Psoas muscle (tissue), 7 donors: ENCODE measurements at regions not wholly inside any gene's neighbourhood (a gene's known extent, or its start where the extent isn't known, plus 50 kb on each side); places are given as distances from the start of the nearest gene placed in this dataset.

Experiments
- ATAC-seq, 4 donors: fragments of 200-7000 bp; cut with Tn5 transposase; one replicate each; pipeline ENCODE4 v1.9.1; 2020; ENCODE audit warnings: moderate library complexity in 3 of 4, mild to moderate bottlenecking in 2 of 4
- DNase-seq, 2 donors: peaks; one replicate each; pipeline ENCODE4 v3.0.0-alpha.2; 2020
- H3K27ac ChIP-seq: fragments of 200-600 bp; one replicate; pipeline ENCODE4 v1.8.0; 2022
- H3K27me3 ChIP-seq, 3 donors: fragments of 200-600 bp in 1 of 3; one replicate each; pipeline versions ENCODE4 v1.6.1 to v1.8.0; 2013 to 2022; ENCODE audit warnings: low read length in 2 of 3, mild to moderate bottlenecking in 2 of 3, moderate library complexity in 1 of 3; ENCODE audit not compliant: insufficient read depth in 3 of 3
- H3K36me3 ChIP-seq, 2 donors: fragments of 200-600 bp in 1 of 2; one replicate each; pipeline versions ENCODE4 v1.6.1 to v1.8.0; 2013 to 2022; ENCODE audit warnings: low read depth in 1 of 2, mild to moderate bottlenecking in 1 of 2, moderate library complexity in 1 of 2; ENCODE audit not compliant: insufficient read depth in 1 of 2
- H3K4me1 ChIP-seq: fragments of 200-600 bp; one replicate; pipeline ENCODE4 v1.8.0; 2022
- H3K4me3 ChIP-seq: fragments of 200-600 bp; one replicate; pipeline ENCODE4 v1.8.0; 2022; ENCODE audit warnings: mild to moderate bottlenecking
- H3K9me3 ChIP-seq: fragments of 200-600 bp; one replicate; pipeline ENCODE4 v1.8.0; 2022
- WGBS, 3 donors: extraction: QIAGEN DNeasy Blood & Tissue Kit; methylation state at CpG; one replicate each; pipeline versions ENCODE4 v1.1.6 to v1.1.7; 2013; 5-methylcytosine and 5-hydroxymethylcytosine counted together
- intact Hi-C, 2 donors: fragments of 100-400 bp; cut with DNase I; formaldehyde crosslinking; loops; one replicate each; pipeline versions ENCODE4 v1.11.0 to v1.14.2; 2022
- TF ChIP-seq, protein P1 (sequence below): fragments of 200-600 bp; IDR thresholded peaks from one replicate; pipeline ENCODE4 v1.8.0; 2022; ENCODE audit warnings: antibody characterized with exemption
- donor health status: healthy with polysubstance abuse.
- donor health status: DM: no; HTN: no; CAD: no; lungs with moderate emphysema.
- donor health status: Bipolar disorder and iron deficiency.
- donor health status: healthy.
- donor health status: DM: yes; HTN: yes; CAD: no.
- donor health status: DM: no; HTN: no; CAD: no.
- donor health status: DM: yes; HTN: yes; CAD: no.

DNA sequence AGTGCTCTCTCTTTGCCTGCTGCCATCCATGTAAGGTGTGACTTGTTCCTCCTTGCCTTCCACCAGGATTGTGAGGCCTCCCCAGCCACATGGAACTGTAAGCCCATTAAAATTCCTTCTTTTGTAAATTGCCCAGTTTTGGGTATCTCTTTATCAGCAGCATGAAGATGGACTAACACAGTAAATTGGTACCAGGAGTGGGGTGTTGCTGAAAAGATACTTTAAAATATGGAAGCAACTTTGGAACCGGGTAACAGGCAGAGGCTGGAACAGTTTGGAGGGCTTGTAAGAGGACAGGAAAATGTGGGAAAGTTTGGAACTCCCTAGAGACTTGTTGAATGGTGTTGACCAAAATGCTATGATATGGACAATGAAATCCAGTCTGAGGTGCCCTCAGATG is 63.8 kb upstream of the PPP1R9A start:
- 91 to 100% (median 97%) methylated on average over 1 of the region's 1 CpG for WGBS, 3 donors

DNA sequence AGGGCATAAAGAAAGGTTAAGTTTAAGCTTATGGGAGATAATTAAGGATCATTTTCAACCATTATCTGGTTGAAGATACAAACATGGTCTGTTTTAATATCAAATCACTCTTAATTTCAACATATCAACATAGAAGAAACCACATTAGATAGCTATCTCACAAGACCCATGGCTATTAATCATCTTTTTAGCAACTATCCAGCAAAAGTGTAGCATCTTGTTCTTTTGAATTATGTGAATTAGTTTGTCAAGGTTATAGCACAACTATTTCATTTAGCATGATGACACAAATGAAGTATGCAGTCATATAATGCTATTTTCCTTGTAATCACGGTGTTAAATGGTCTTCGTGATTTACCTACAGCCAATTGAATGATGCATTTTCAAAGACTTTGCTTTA is 58.9 kb upstream of the PPP1R9A start:
- H3K9me3 ChIP-seq: no peaks in the 10 kb centered on the region
- DNase-seq (no peak), ATAC-seq (no peak)
- intact Hi-C loops: no loop called here
- no peaks in the 10 kb centered on the region for H3K4me1 ChIP-seq
- H3K27me3 ChIP-seq: no peaks in the 10 kb centered on the region
- no peak overlapping the region for H3K27ac ChIP-seq
- 95 to 99% (median 97%) methylated on average over 2 of the region's 2 CpGs for WGBS, 3 donors
- H3K36me3 ChIP-seq: no peaks in the 10 kb centered on the region
- no peak overlapping the region for H3K4me3 ChIP-seq
- TF ChIP-seq, protein P1, sequence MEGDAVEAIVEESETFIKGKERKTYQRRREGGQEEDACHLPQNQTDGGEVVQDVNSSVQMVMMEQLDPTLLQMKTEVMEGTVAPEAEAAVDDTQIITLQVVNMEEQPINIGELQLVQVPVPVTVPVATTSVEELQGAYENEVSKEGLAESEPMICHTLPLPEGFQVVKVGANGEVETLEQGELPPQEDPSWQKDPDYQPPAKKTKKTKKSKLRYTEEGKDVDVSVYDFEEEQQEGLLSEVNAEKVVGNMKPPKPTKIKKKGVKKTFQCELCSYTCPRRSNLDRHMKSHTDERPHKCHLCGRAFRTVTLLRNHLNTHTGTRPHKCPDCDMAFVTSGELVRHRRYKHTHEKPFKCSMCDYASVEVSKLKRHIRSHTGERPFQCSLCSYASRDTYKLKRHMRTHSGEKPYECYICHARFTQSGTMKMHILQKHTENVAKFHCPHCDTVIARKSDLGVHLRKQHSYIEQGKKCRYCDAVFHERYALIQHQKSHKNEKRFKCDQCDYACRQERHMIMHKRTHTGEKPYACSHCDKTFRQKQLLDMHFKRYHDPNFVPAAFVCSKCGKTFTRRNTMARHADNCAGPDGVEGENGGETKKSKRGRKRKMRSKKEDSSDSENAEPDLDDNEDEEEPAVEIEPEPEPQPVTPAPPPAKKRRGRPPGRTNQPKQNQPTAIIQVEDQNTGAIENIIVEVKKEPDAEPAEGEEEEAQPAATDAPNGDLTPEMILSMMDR: no peak

More for the DNA sequence above, 63.8 kb upstream of the PPP1R9A start:
- no peaks in the 10 kb centered on the region for H3K27me3 ChIP-seq
- no peaks in the 10 kb centered on the region for H3K4me1 ChIP-seq
- DNase-seq: no peak
- H3K4me3 ChIP-seq: no peak overlapping the region
- H3K27ac ChIP-seq: no peak overlapping the region
- TF ChIP-seq, protein P1: no peak
- H3K36me3 ChIP-seq: no peaks in the 10 kb centered on the region
- intact Hi-C loops: no loop called here
- H3K9me3 ChIP-seq: peaks cover 3% of the 10 kb centered on the region
- no peak for ATAC-seq

DNA sequence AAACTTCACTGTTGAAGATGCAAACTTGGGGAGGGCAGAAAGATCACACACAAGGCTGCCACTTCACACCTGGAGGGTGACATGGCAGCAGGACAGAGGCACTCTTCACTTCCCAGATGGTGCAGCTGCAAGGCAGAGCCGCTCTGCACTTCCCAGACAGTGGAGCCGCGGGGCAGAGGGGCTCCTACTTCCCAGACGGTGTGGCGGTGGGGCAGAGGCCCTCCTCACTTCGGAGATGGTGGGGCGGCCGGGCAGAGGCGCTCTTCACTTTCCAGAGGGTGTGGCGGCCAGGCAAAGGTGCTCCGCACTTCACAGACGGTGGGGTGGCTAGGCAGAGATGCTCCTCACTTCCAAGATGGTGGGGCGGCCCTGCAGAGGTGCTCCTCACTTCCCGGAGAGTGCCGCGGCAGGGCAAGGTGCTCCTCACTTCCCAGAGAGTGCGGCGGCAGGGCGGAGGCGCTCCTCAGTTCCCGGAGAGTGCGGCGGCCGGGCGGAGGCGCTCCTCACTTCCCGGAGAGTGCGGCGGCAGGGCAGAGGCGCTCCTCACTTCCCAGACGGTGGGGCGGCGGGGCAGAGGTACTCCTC is 58.3 kb upstream of the PPP1R9A start:
- no peak overlapping the region for H3K27ac ChIP-seq
- ATAC-seq (no peak), DNase-seq (no peak)
- no peaks in the 10 kb centered on the region for H3K9me3 ChIP-seq
- H3K4me1 ChIP-seq: no peaks in the 10 kb centered on the region
- TF ChIP-seq, protein P1: no peak
- H3K27me3 ChIP-seq: no peaks in the 10 kb centered on the region
- H3K36me3 ChIP-seq: no peaks in the 10 kb centered on the region
- intact Hi-C loops: no loop called here
- 88 to 97% (median 96%) methylated on average over 23 to 33 of the region's 33 CpGs for WGBS, 3 donors
- H3K4me3 ChIP-seq: no peak overlapping the region

- H3K4me3 ChIP-seq: no peak overlapping the region
- H3K36me3 ChIP-seq: no peaks in the 10 kb centered on the region
- intact Hi-C loops: no loop called here
- no peaks in the 10 kb centered on the region for H3K4me1 ChIP-seq
- no peaks in the 10 kb centered on the region for H3K9me3 ChIP-seq
- no peaks in the 10 kb centered on the region for H3K27me3 ChIP-seq
- TF ChIP-seq, protein P1: no peak
- DNase-seq: no peak
- 93 to 98% (median 97%) methylated on average over 22 of the region's 22 CpGs for WGBS, 3 donors
- ATAC-seq: no peak
- H3K27ac ChIP-seq: no peak overlapping the region
Observed at GRCh38 chr7:94849636-94850208, 57.7 kb upstream of the PPP1R9A start.

- TF ChIP-seq, protein P1: no peak
- DNase-seq (no peak), ATAC-seq (no peak)
- intact Hi-C loops: no loop called here
- H3K4me1 ChIP-seq: no peaks in the 10 kb centered on the region
- no peaks in the 10 kb centered on the region for H3K9me3 ChIP-seq
- H3K27ac ChIP-seq: no peak overlapping the region
- no peaks in the 10 kb centered on the region for H3K36me3 ChIP-seq
- WGBS, 3 donors: 72 to 86% (median 86%) methylated on average over 2 of the region's 2 CpGs
- H3K4me3 ChIP-seq: no peak overlapping the region
- H3K27me3 ChIP-seq: no peaks in the 10 kb centered on the region
Observed at GRCh38 chr7:94855589-94855988, 51.8 kb upstream of the PPP1R9A start.
